ENCODE measurements at regions not wholly inside any gene's neighbourhood (a gene's known extent, or its start where the extent isn't known, plus 50 kb on each side); places are given as distances from the start of the nearest gene placed in this dataset.

DNA sequence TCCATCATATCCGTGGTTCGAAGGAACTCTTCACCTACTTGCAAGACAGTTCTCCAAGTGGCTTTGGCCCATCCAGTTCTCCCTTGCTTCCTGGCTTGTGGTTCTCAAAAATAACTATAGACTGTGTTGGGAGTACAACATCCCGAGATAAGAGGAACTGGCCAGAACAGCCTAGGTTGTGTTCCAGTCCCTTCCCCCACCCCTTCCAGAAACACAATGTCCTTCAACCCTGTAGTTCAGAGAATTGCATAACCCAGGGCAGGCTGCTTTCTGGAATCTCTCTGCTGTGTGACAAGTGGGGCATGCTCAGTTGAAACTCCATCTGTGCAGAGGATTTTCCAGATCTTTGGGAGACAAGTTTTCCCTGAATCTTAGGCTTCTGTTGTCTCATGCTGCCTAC, 206.5 kb downstream of the PCDH10 start:
- H3K79me2 ChIP-seq (ENCODE audit: insufficient read depth, low read length) = no peaks in the 10 kb centered on the region
- Mint-ChIP-seq H3K27me3 (ENCODE audit: low read depth, unreplicated experiment) (no peaks in the 10 kb centered on the region), H3K9me3 (ENCODE audit: unreplicated experiment) (no peaks in the 10 kb centered on the region), H3K27ac (ENCODE audit: unreplicated experiment) (no peak overlapping the region), H3K4me3 (ENCODE audit: unreplicated experiment) (no peak overlapping the region), H3K4me1 (ENCODE audit: low read depth, unreplicated experiment) (no peaks in the 10 kb centered on the region), H3K36me3 (ENCODE audit: low read depth, unreplicated experiment) (no peaks in the 10 kb centered on the region)
- H4K20me1 ChIP-seq (ENCODE audit: insufficient read depth, low read length) = no peaks in the 10 kb centered on the region
- no peak overlapping the region for H3K9ac ChIP-seq (ENCODE audit: low read length)
- no peaks in the 10 kb centered on the region for H3K27me3 ChIP-seq (ENCODE audit: insufficient read depth, low read length)
- no peak overlapping the region for H3K27ac ChIP-seq (ENCODE audit: low read depth, low read length)
- no peak overlapping the region for H2AFZ ChIP-seq (ENCODE audit: low read depth, low read length)
- no peaks in the 10 kb centered on the region for H3K9me3 ChIP-seq (ENCODE audit: insufficient read depth, low read depth, low read length)
- TF ChIP-seq, protein P1, sequence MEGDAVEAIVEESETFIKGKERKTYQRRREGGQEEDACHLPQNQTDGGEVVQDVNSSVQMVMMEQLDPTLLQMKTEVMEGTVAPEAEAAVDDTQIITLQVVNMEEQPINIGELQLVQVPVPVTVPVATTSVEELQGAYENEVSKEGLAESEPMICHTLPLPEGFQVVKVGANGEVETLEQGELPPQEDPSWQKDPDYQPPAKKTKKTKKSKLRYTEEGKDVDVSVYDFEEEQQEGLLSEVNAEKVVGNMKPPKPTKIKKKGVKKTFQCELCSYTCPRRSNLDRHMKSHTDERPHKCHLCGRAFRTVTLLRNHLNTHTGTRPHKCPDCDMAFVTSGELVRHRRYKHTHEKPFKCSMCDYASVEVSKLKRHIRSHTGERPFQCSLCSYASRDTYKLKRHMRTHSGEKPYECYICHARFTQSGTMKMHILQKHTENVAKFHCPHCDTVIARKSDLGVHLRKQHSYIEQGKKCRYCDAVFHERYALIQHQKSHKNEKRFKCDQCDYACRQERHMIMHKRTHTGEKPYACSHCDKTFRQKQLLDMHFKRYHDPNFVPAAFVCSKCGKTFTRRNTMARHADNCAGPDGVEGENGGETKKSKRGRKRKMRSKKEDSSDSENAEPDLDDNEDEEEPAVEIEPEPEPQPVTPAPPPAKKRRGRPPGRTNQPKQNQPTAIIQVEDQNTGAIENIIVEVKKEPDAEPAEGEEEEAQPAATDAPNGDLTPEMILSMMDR (IDR thresholded peaks at IDR 0.05; ENCODE audit: insufficient read depth, low read depth, low read length) = no peak
- no peak for TF ChIP-seq EZH2 (IDR thresholded peaks at IDR 0.05; ENCODE audit: insufficient read depth, low read length)
- H3K36me3 ChIP-seq (ENCODE audit: insufficient read depth, low read length) = no peaks in the 10 kb centered on the region
- no peak overlapping the region for H3K4me2 ChIP-seq (ENCODE audit: low read length)
- DNase-seq (ENCODE audit: low read depth) (no peak), FAIRE-seq (no peak)
- no peaks in the 10 kb centered on the region for H3K4me1 ChIP-seq (ENCODE audit: insufficient read depth, low read length)
- no peak overlapping the region for H3K4me3 ChIP-seq (ENCODE audit: insufficient read depth, low read depth, low read length)

DNA sequence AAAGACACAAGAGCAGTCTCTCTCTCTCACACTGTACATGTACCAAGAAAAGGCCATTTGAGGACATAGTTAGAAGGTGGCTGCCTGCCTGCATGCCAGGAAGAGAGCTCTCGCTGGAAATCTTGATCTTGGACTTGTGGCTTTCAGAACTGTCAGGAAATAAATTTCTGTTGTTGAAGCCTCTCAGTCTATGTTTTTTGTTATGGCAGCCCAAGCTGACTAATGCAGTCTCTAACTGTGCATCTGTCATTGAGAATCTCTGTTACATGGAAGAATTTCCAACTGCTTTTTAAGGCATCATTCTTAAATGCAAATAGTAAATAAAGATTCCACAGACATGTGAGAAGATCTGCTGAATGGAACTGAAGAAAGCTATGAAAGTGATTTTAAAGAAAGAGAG, 198.3 kb downstream of the PCDH10 start:
- Mint-ChIP-seq H3K27me3 (ENCODE audit: low read depth, unreplicated experiment) (no peaks in the 10 kb centered on the region), H3K36me3 (ENCODE audit: low read depth, unreplicated experiment) (no peaks in the 10 kb centered on the region), H3K4me3 (ENCODE audit: unreplicated experiment) (no peak overlapping the region), H3K27ac (ENCODE audit: unreplicated experiment) (no peak overlapping the region), H3K4me1 (ENCODE audit: low read depth, unreplicated experiment) (no peaks in the 10 kb centered on the region), H3K9me3 (ENCODE audit: unreplicated experiment) (no peaks in the 10 kb centered on the region)
- Histone ChIP-seq H3K27ac (ENCODE audit: low read depth, low read length) (no peak overlapping the region), H3K9ac (ENCODE audit: low read length) (no peak overlapping the region), H3K4me1 (ENCODE audit: insufficient read depth, low read length) (no peaks in the 10 kb centered on the region), H3K79me2 (ENCODE audit: insufficient read depth, low read length) (no peaks in the 10 kb centered on the region), H3K36me3 (ENCODE audit: insufficient read depth, low read length) (no peaks in the 10 kb centered on the region), H3K4me2 (ENCODE audit: low read length) (no peak overlapping the region), H4K20me1 (ENCODE audit: insufficient read depth, low read length) (no peaks in the 10 kb centered on the region), H3K9me3 (ENCODE audit: insufficient read depth, low read depth, low read length) (no peaks in the 10 kb centered on the region), H3K27me3 (ENCODE audit: insufficient read depth, low read length) (no peaks in the 10 kb centered on the region), H3K4me3 (ENCODE audit: insufficient read depth, low read depth, low read length) (no peak overlapping the region), H2AFZ (ENCODE audit: low read depth, low read length) (no peak overlapping the region)
- FAIRE-seq (no peak), DNase-seq (ENCODE audit: low read depth) (no peak)
- no peak for TF ChIP-seq EZH2 (IDR thresholded peaks at IDR 0.05; ENCODE audit: insufficient read depth, low read length)
- TF ChIP-seq, protein P1 (IDR thresholded peaks at IDR 0.05; ENCODE audit: insufficient read depth, low read depth, low read length) = no peak

DNA sequence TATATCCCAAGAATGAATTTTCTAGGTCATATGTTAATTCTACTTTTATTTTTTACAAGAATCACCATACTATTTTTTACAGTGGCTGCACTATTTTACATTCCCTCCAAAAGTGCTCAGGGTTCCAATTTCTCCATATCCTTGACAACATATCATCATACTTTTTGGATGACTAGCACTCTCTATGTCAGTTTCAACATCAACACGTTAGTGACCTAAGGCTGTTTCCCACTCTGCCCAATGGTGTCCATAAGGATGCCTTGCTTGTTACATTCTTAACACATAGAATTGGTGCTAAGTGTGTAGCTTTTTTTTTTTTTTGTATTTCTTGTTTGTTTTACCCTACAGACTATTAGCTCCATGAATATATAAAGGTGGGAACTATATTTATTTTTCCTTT, 175.4 kb downstream of the PCDH10 start:
- H3K27ac Mint-ChIP-seq (ENCODE audit: unreplicated experiment) = no peak overlapping the region
- Histone ChIP-seq H3K27me3 (ENCODE audit: insufficient read depth, low read length) (no peaks in the 10 kb centered on the region), H3K36me3 (ENCODE audit: insufficient read depth, low read length) (no peaks in the 10 kb centered on the region), H2AFZ (ENCODE audit: low read depth, low read length) (no peak overlapping the region), H3K9ac (ENCODE audit: low read length) (no peak overlapping the region), H3K79me2 (ENCODE audit: insufficient read depth, low read length) (no peaks in the 10 kb centered on the region), H4K20me1 (ENCODE audit: insufficient read depth, low read length) (no peaks in the 10 kb centered on the region), H3K27ac (ENCODE audit: low read depth, low read length) (no peak overlapping the region), H3K4me3 (ENCODE audit: insufficient read depth, low read depth, low read length) (no peak overlapping the region), H3K4me1 (ENCODE audit: insufficient read depth, low read length) (no peaks in the 10 kb centered on the region), H3K4me2 (ENCODE audit: low read length) (no peak overlapping the region), H3K9me3 (ENCODE audit: insufficient read depth, low read depth, low read length) (no peaks in the 10 kb centered on the region)
- TF ChIP-seq EZH2 (IDR thresholded peaks at IDR 0.05; ENCODE audit: insufficient read depth, low read length) = no peak
- TF ChIP-seq, protein P1 (IDR thresholded peaks at IDR 0.05; ENCODE audit: insufficient read depth, low read depth, low read length) = no peak
- H3K4me3 Mint-ChIP-seq (ENCODE audit: unreplicated experiment) = no peak overlapping the region
- H3K27me3 Mint-ChIP-seq (ENCODE audit: low read depth, unreplicated experiment) = no peaks in the 10 kb centered on the region
- H3K4me1 Mint-ChIP-seq (ENCODE audit: low read depth, unreplicated experiment) = no peaks in the 10 kb centered on the region
- no peak for DNase-seq (ENCODE audit: low read depth)
- H3K36me3 Mint-ChIP-seq (ENCODE audit: low read depth, unreplicated experiment) = no peaks in the 10 kb centered on the region
- FAIRE-seq = no peak
- no peaks in the 10 kb centered on the region for H3K9me3 Mint-ChIP-seq (ENCODE audit: unreplicated experiment)
